ENCODE measurements at regions not wholly inside any gene's neighbourhood (a gene's known extent, or its start where the extent isn't known, plus 50 kb on each side); places are given as distances from the start of the nearest gene placed in this dataset.
"Not testable (repeated sequence)": the region's sequence is repeated elsewhere in the genome, so short reads cannot be mapped to it uniquely, and the experiment has no call there.

- no peak for DNase-seq (ENCODE audit: extremely low read depth in 1 of 2, low read depth in 1 of 2)
These were observed 241.6 kb downstream of the LRIG3 start for GRCh38 chr12:58678753-58679152.

GRCh38 chr12:58681730-58682129 lies 238.6 kb downstream of the LRIG3 start:
- DNase-seq (ENCODE audit: extremely low read depth in 1 of 2, low read depth in 1 of 2): no peak

- DNase-seq (ENCODE audit: extremely low read depth in 1 of 2, low read depth in 1 of 2): no peak
These were observed 225.0 kb downstream of the LRIG3 start for GRCh38 chr12:58695263-58695662.

GRCh38 chr12:58701536-58701935 lies 218.8 kb downstream of the LRIG3 start:
- DNase-seq (ENCODE audit: extremely low read depth in 1 of 2, low read depth in 1 of 2): no peak

- DNase-seq (ENCODE audit: extremely low read depth in 1 of 2, low read depth in 1 of 2): no peak
These were observed 216.4 kb downstream of the LRIG3 start for GRCh38 chr12:58703866-58704265.

- DNase-seq (ENCODE audit: extremely low read depth in 1 of 2, low read depth in 1 of 2): not testable (repeated sequence)
These were observed 215.5 kb downstream of the LRIG3 start for GRCh38 chr12:58704770-58705169.

DNA sequence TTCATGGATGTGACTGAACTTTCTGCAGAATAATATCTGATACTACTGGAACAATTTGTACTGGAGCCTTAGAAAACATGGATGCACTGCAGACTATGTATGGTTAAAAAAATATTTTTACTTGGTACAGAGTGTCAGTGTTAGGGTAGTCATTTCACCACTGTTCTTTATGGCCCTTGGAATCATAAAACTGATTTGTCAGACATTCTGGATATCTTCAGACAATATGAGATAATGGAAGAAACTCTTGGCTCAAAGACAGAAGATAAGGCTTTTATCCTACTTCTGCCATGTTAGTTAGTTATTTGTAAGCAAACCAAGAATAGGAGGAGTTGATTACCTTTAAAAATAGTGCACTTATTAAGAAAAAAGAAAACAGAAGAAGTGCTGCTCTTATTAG lies 209.4 kb downstream of the LRIG3 start:
- DNase-seq (ENCODE audit: extremely low read depth in 1 of 2, low read depth in 1 of 2): no peak

DNA sequence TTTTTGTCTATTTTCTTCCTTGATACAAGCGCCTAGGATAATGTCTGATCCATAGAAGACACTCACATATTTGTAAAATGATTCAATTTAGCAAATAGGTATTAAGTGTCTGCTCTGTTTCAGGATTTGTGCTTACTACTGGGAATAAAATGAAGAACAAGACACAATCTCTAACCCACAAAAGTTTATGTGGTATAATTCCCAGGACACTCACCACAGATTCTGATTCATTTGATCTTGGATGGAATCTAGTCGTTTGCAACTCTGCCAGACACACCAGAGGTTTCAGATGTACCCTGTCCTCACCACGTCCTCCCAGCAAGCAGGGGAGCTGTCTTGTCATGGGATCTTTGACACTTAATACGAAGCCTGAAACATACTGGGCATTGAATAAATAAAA lies 208.3 kb downstream of the LRIG3 start:
- no peak for DNase-seq (ENCODE audit: extremely low read depth in 1 of 2, low read depth in 1 of 2)

GRCh38 chr12:58712976-58713375 lies 207.3 kb downstream of the LRIG3 start:
- DNase-seq (ENCODE audit: extremely low read depth in 1 of 2, low read depth in 1 of 2): no peak

- no peak for DNase-seq (ENCODE audit: extremely low read depth in 1 of 2, low read depth in 1 of 2)
These were observed 201.1 kb downstream of the LRIG3 start for GRCh38 chr12:58719161-58719560.

DNA sequence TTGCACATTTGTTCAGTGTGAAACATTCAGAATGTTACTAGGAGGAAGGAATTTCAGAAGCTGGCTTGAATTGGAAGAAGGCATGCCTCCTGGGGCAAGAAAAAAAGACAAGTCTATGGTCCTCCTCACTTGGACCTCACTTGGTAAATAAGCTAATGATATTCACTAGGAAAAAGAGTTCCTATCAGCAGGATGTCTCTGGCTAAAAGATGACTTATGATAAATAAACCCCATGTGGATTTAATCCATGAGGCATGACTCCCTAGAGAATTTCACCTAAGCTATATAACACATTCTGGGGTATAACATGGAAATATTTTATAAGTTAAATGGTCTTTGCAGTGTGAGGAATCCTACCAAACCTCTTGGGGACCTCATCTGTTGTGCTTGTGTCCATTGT lies 199.9 kb downstream of the LRIG3 start:
- DNase-seq (ENCODE audit: extremely low read depth in 1 of 2, low read depth in 1 of 2): no peak

DNA sequence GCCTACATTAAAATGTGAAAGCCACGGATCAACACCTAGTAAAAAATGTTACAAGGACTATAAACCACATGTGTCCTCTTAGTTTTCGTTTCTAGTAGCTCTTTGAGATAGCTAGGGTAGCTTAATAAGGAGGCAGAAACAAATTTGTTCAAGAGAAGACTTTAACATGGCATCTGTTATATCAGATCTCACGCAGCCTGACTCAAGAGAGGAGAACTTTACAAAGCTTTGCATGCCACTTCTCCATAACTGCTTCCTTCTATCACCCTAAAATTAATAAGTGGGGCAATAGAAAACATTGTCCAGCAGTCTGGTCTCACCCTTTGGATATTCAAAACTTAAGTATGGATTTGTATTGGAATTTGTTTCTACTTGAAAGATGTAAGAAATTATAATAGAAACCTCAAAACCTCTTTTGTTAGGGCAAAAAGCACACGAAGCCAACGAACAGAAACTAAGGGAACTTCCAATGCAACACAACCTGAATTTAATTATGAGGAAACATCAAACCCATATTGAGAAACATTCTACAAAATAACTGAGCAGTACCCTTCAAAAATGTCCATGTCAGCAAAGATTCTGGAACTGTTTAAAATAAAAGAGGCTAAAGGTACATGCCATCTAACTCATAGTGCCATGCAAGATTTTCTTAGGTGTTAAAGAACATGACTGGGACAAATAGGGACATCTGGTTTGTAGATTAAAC lies 194.8 kb downstream of the LRIG3 start:
- DNase-seq (ENCODE audit: extremely low read depth in 1 of 2, low read depth in 1 of 2): no peak

- DNase-seq (ENCODE audit: extremely low read depth in 1 of 2, low read depth in 1 of 2): no peak
These were observed 192.8 kb downstream of the LRIG3 start for GRCh38 chr12:58727521-58727920.

DNA sequence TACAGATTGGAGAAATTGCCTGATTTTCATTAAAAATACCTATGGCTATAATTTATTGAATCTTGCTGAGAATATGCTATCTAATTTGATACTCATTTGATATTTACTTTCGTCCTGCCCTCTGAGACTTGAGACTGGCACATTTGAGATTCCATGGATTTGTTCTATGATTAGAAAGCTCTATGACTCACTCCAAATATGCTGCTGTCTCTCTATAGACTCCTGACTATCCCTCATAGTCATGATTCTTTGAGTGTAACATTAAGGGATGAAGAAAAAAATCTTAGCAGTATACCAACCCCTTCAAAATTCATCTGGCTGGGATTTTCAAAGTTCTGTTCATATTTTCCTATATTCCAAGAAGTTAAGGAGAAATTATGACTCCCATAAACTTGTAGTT lies 191.9 kb downstream of the LRIG3 start:
- DNase-seq (ENCODE audit: extremely low read depth in 1 of 2, low read depth in 1 of 2): no peak

DNA sequence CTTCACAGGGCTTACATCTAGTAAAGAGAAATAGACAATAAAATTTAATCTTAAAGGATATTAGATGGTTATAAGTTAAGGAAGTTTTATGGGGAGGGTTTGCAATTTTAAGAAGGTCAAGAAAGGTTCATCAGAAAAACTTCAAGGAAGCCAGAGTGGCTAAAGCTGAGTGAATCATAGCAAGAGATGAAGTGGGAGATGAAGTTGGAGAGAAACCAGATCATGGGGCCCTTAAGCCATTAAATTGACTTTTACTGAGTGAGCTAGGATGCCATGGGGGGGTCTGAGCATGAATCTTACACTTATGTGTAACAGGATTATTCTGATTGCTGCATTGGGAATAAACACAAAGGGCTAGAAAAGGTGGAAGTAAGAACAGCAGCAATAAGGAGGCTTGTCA lies 189.2 kb downstream of the LRIG3 start:
- no peak for DNase-seq (ENCODE audit: extremely low read depth in 1 of 2, low read depth in 1 of 2)

DNA sequence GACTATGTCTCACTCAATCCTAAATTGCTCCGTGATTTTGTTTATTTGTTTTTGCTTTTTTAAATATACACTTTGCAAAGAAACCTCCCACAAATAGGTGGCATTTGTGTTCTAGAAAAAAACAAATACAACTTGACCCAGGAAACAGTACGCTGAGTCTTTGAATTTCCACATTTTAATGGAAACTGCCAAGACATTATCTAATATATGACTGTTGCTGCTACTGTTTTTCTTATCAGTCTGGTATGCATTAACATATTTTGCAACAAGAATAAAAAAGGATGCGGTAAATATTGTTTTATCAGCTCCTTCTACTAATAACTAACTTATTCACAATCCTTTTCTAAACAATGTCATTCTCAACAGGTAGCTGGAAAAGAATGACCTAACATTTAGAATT lies 187.4 kb downstream of the LRIG3 start:
- no peak for DNase-seq (ENCODE audit: extremely low read depth in 1 of 2, low read depth in 1 of 2)

DNA sequence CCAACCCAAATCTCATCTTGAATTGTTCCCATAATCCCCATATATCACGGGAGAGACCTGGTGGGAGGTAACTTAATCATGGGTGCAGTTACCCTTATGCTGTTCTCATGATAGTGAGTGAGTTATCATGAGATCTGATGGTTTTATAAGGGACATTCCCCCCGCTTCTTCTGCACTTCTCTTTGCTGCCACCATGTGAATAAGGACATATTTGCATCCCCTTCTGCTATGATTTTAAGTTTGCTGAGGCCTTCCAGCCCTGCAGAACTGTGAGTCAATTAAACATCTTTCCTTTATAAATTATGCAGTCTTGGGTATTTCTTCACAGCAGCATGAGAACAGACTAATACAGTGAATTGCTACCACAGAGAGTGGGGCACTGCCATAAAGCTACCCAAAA lies 179.1 kb downstream of the LRIG3 start:
- DNase-seq (ENCODE audit: extremely low read depth in 1 of 2, low read depth in 1 of 2): no peak

- DNase-seq (ENCODE audit: extremely low read depth in 1 of 2, low read depth in 1 of 2): no peak
These were observed 174.8 kb downstream of the LRIG3 start for GRCh38 chr12:58745348-58746125.

GRCh38 chr12:58747533-58747932 lies 172.8 kb downstream of the LRIG3 start:
- DNase-seq (ENCODE audit: extremely low read depth in 1 of 2, low read depth in 1 of 2): no peak

- no peak for DNase-seq (ENCODE audit: extremely low read depth in 1 of 2, low read depth in 1 of 2)
These were observed 169.8 kb downstream of the LRIG3 start for GRCh38 chr12:58750484-58750883.

DNA sequence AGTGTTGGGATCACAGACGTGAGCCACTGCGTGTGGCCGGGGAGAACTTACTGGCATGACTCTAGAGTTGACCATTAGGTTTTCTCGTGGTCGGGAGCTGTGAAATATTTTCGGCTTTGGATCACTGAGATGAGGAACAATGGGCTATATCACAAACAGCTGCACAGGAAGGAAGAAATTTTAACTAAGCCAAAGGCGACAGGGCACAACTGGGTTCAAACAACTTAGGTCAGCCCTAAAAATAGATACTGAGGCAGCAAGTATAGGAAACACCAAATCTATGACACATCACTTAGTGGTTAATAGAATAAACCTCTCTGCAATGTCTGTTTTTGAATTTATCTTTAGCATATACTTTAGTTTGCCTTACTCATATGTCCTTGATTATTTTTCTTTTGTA lies 162.9 kb downstream of the LRIG3 start:
- DNase-seq (ENCODE audit: extremely low read depth in 1 of 2, low read depth in 1 of 2): no peak

DNA sequence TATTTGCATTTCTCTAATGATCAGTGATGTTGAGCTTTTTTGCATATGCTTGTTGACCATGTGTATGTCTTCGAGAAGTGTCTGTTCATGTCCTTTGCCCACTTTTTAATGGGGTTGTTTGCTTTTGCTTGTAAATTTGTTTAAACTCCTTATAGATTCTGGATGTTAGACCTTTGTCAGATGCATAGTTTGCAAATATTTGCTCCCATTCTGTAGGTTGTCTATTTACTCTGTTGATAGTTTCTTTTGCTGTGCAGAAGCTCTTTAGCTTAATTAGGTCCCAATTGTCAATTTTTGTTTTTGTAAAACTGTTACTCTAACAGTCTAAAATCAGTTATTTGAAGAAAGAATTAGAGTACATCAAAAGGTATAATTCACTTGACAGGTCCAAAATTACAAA lies 160.6 kb downstream of the LRIG3 start:
- not testable (repeated sequence) for DNase-seq (ENCODE audit: extremely low read depth in 1 of 2, low read depth in 1 of 2)

- no peak for DNase-seq (ENCODE audit: extremely low read depth in 1 of 2, low read depth in 1 of 2)
These were observed 159.0 kb downstream of the LRIG3 start for GRCh38 chr12:58761308-58761707.
